ENCODE measurements at regions not wholly inside any gene's neighbourhood (a gene's known extent, or its start where the extent isn't known, plus 50 kb on each side); places are given as distances from the start of the nearest gene placed in this dataset.

DNA sequence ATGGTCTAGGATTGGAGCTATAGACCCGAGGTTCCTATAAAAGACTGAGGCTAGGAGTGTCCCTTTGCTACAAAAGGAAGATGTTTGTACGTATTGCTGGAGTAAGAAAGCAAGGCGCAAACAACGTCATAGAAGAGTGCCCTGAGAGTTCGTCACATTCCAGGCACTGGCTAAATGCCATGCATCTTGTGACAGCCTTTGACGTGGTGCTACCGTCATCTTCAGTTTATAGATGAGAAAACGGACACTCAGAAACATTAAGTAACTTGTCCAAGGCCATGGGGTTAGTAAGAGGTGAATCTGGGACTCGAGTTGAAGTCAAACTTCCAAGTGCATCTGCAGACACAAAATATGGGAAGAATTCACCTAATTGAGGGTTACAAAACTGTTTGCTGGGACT is 104.2 kb upstream of the SLC45A1 start:
- Histone ChIP-seq H2BK120ac (ENCODE audit: low read depth, low read length) (peak overlapping the region; percentile 99), H3K9ac (ENCODE audit: low read depth, low read length) (no peak overlapping the region), H3K14ac (replicated peaks; ENCODE audit: low read depth, low read length) (peak overlapping the region; percentile 92), H4K20me1 (ENCODE audit: insufficient read depth, low read length) (no peaks in the 10 kb centered on the region), H2BK5ac (ENCODE audit: low read depth, low read length, poor library complexity, severe bottlenecking) (peak overlapping the region; percentile 98), H3K56ac (ENCODE audit: extremely low read depth, insufficient read depth, low read length) (no peak overlapping the region), H3K36me3 (ENCODE audit: control insufficient read depth, insufficient read depth, low read length) (no peaks in the 10 kb centered on the region), H2AFZ (replicated peaks; ENCODE audit: low read length, poor library complexity) (peak overlapping the region; percentile 21), H3K27me3 (ENCODE audit: control insufficient read depth, insufficient read depth, low read length) (no peaks in the 10 kb centered on the region), H2BK20ac (ENCODE audit: low read depth, low read length) (peak overlapping the region; percentile 98), H3K4ac (ENCODE audit: low read depth, low read length) (peak overlapping the region; percentile 96), H3K4me3 (ENCODE audit: insufficient read depth, low read depth, low read length) (no peak overlapping the region), H2AK9ac (replicated peaks; ENCODE audit: low read depth, low read length, poor library complexity) (peak overlapping the region; percentile 13), H3K79me1 (ENCODE audit: low read depth in 1 of 2, low read length in 2 of 2) (peaks cover 3 to 5% of the 10 kb centered on the region in 2 experiments; a peak in 2 of 4 replicates), H3K4me1 (ENCODE audit: control insufficient read depth, insufficient read depth, low read length) (peaks cover 52% of the 10 kb centered on the region), H3K4me2 (ENCODE audit: low read depth, low read length) (no peak overlapping the region), H3K9me1 (ENCODE audit: insufficient read depth, low read length) (peaks cover 42% of the 10 kb centered on the region), H3K23ac (ENCODE audit: low read depth, low read length) (peak overlapping the region; percentile 94; the same call in 1 of the 2 replicates), H3K27ac (ENCODE audit: insufficient read depth, low read length) (peak overlapping the region; percentile 47; the same call in 1 of the 2 replicates), H4K91ac (ENCODE audit: insufficient read depth, low read depth, low read length) (peak overlapping the region; percentile 97), H4K8ac (ENCODE audit: low read depth in 2 of 2, low read length in 2 of 2) (peak overlapping the region; percentile 71 to 97), H3K9me3 (ENCODE audit: control insufficient read depth, insufficient read depth, low read length) (no peaks in the 10 kb centered on the region), H2BK15ac (ENCODE audit: low read depth, low read length) (peak overlapping the region; percentile 67), H2AK5ac (ENCODE audit: low read depth, low read length) (peak overlapping the region; percentile 89), H3K18ac (ENCODE audit: low read depth, low read length) (peak overlapping the region; percentile 93), H4K5ac (ENCODE audit: low read depth, low read length) (peak overlapping the region; percentile 85)
- 78% methylated on average over 5 of the region's 9 CpGs; no CpG with 5 or more reads in 1 of the 2 experiments for WGBS, 2 experiments (ENCODE audit: extremely low coverage in 2 of 2, insufficient read length in 1 of 2)
- dilution Hi-C loops (cut with HindIII; ENCODE audit: low sequenced_read_pairs, unreplicated experiment) (no loop called here), intact Hi-C loops (cut with micrococcal nuclease) (loop anchor here (2.0 kb wide), 1 partner anchor 77 kb away; no protein-coding TSS in a partner anchor), in situ Hi-C loops (cut with MboI; ENCODE audit: low sequenced_read_pairs) (loop anchor here (10.0 kb wide), 1 partner anchor 179 kb away; no protein-coding TSS in a partner anchor)
- BruUV-seq (replicated peaks), result no TSS peak
- TF ChIP-seq SMC3 (IDR thresholded peaks at IDR 0.05; ENCODE audit: low read depth, low read length) (no peak), CHD1 (IDR thresholded peaks at IDR 0.05; ENCODE audit: low read depth, low read length) (no peak), RCOR1 (IDR thresholded peaks at IDR 0.05; ENCODE audit: insufficient replicate concordance, low read length) (no peak), MAZ (IDR thresholded peaks at IDR 0.05; ENCODE audit: borderline replicate concordance, low read depth, low read length) (no peak), POLR2A (IDR thresholded peaks at IDR 0.05; ENCODE audit: low read depth, low read length) (no peak), MXI1 (IDR thresholded peaks at IDR 0.05; ENCODE audit: borderline replicate concordance, low read depth, low read length) (no peak), NFE2L2 (IDR thresholded peaks at IDR 0.05; ENCODE audit: low read depth, low read length) (no peak), BHLHE40 (IDR thresholded peaks at IDR 0.05; ENCODE audit: low read depth, low read length) (no peak), CEBPB (IDR thresholded peaks at IDR 0.05; ENCODE audit: low read depth, low read length) (no peak)
- TF ChIP-seq, protein P1, sequence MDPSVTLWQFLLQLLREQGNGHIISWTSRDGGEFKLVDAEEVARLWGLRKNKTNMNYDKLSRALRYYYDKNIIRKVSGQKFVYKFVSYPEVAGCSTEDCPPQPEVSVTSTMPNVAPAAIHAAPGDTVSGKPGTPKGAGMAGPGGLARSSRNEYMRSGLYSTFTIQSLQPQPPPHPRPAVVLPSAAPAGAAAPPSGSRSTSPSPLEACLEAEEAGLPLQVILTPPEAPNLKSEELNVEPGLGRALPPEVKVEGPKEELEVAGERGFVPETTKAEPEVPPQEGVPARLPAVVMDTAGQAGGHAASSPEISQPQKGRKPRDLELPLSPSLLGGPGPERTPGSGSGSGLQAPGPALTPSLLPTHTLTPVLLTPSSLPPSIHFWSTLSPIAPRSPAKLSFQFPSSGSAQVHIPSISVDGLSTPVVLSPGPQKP (IDR thresholded peaks at IDR 0.05; ENCODE audit: borderline replicate concordance, low read depth, low read length), result no peak
- TF ChIP-seq, protein P2, sequence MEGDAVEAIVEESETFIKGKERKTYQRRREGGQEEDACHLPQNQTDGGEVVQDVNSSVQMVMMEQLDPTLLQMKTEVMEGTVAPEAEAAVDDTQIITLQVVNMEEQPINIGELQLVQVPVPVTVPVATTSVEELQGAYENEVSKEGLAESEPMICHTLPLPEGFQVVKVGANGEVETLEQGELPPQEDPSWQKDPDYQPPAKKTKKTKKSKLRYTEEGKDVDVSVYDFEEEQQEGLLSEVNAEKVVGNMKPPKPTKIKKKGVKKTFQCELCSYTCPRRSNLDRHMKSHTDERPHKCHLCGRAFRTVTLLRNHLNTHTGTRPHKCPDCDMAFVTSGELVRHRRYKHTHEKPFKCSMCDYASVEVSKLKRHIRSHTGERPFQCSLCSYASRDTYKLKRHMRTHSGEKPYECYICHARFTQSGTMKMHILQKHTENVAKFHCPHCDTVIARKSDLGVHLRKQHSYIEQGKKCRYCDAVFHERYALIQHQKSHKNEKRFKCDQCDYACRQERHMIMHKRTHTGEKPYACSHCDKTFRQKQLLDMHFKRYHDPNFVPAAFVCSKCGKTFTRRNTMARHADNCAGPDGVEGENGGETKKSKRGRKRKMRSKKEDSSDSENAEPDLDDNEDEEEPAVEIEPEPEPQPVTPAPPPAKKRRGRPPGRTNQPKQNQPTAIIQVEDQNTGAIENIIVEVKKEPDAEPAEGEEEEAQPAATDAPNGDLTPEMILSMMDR (conservative IDR thresholded peaks at IDR 0.05; ENCODE audit: low read depth, low read length), result no peak
- POLR2A ChIA-PET (ENCODE audit: unreplicated experiment), result no interaction called here
- DNase-seq (no peak), ATAC-seq (ENCODE audit: low read depth) (no peak)
- CTCF ChIA-PET, result no interaction called here
